Activated B cell treated with CpG ODN at 0.5 μM for 24 hours (primary cell): ENCODE measurements at regions not wholly inside any gene's neighbourhood (a gene's known extent, or its start where the extent isn't known, plus 50 kb on each side); places are given as distances from the start of the nearest gene placed in this dataset.

Source experiments
- ATAC-seq: fragments of 200-7000 bp; cut with Tn5 transposase; one replicate; pipeline ENCODE4 v1.10.0; 2021; ENCODE audit warnings: low read depth, mild to moderate bottlenecking, moderate library complexity
- CTCF ChIA-PET: fragments of 350-600 bp; sonication (Branson Sonifier 250); formaldehyde crosslinking; loops from one replicate; lab custom pipeline; 2021; ENCODE audit warnings: antibody characterized with exemption; lab: Charles Lee
- POLR2A ChIA-PET: fragments of 350-600 bp; sonication (Branson Sonifier 250); formaldehyde crosslinking; loops from one replicate; lab custom pipeline; 2021; ENCODE audit warnings: antibody characterized with exemption; lab: Charles Lee
- DNase-seq: peaks from one replicate; pipeline ENCODE4 v3.0.0; 2022
- H3K27ac Mint-ChIP-seq: one replicate; pipeline ENCODE4 v1.8.0; 2020; ENCODE audit warnings: mixed read lengths
- H3K27me3 Mint-ChIP-seq: one replicate; pipeline ENCODE4 v1.8.0; 2021; ENCODE audit warnings: mixed read lengths
- H3K36me3 Mint-ChIP-seq: one replicate; pipeline ENCODE4 v1.8.0; 2021; ENCODE audit warnings: low read depth, mixed read lengths
- H3K4me1 Mint-ChIP-seq: one replicate; pipeline ENCODE4 v1.8.0; 2021; ENCODE audit warnings: mixed read lengths
- H3K4me3 Mint-ChIP-seq: one replicate; pipeline ENCODE4 v1.8.0; 2020; ENCODE audit warnings: mild to moderate bottlenecking, mixed read lengths
- H3K9me3 Mint-ChIP-seq: one replicate; pipeline ENCODE4 v1.8.0; 2020; ENCODE audit warnings: mixed read lengths
- CTCF ChIP-seq: fragments of 200-600 bp; IDR thresholded peaks from one replicate; pipeline ENCODE4 v1.8.0; 2022; ENCODE audit warnings: antibody characterized with exemption, mild to moderate bottlenecking
- intact Hi-C: fragments of 100-400 bp; cut with micrococcal nuclease; formaldehyde crosslinking; loops from one replicate; pipeline ENCODE4 v1.15.1; 2024

GRCh38 chr1:170789063-170789462 is 125.1 kb downstream of the PRRX1 start:
- CTCF ChIA-PET, result no interaction called here
- H3K27ac Mint-ChIP-seq, result no peak overlapping the region
- POLR2A ChIA-PET, result no interaction called here
- intact Hi-C loops, result no loop called here
- no peak for TF ChIP-seq CTCF
- peaks cover 5% of the 10 kb centered on the region for H3K9me3 Mint-ChIP-seq
- H3K36me3 Mint-ChIP-seq, result no peaks in the 10 kb centered on the region
- no peak overlapping the region for H3K4me3 Mint-ChIP-seq
- no peaks in the 10 kb centered on the region for H3K4me1 Mint-ChIP-seq
- no peak for DNase-seq
- ATAC-seq, result no peak
- no peaks in the 10 kb centered on the region for H3K27me3 Mint-ChIP-seq

- Mint-ChIP-seq H3K27ac (no peak overlapping the region), H3K4me1 (no peaks in the 10 kb centered on the region), H3K9me3 (peaks cover 3% of the 10 kb centered on the region), H3K36me3 (no peaks in the 10 kb centered on the region), H3K4me3 (no peak overlapping the region), H3K27me3 (no peaks in the 10 kb centered on the region)
- no peak for TF ChIP-seq CTCF
- ChIA-PET POLR2A (no interaction called here), CTCF (no interaction called here)
- no peak for DNase-seq
- no peak for ATAC-seq
- intact Hi-C loops, result no loop called here
These were observed 126.2 kb downstream of the PRRX1 start for GRCh38 chr1:170790175-170790574.

GRCh38 chr1:170790651-170791071 is 126.7 kb downstream of the PRRX1 start:
- no peak overlapping the region for H3K27ac Mint-ChIP-seq
- no peak for ATAC-seq
- no peak for DNase-seq
- H3K4me3 Mint-ChIP-seq, result no peak overlapping the region
- intact Hi-C loops, result no loop called here
- CTCF ChIA-PET, result no interaction called here
- H3K4me1 Mint-ChIP-seq, result no peaks in the 10 kb centered on the region
- POLR2A ChIA-PET, result no interaction called here
- H3K9me3 Mint-ChIP-seq, result peaks cover 3% of the 10 kb centered on the region
- H3K36me3 Mint-ChIP-seq, result no peaks in the 10 kb centered on the region
- no peaks in the 10 kb centered on the region for H3K27me3 Mint-ChIP-seq
- TF ChIP-seq CTCF, result no peak

GRCh38 chr1:170791941-170792340 is 128.0 kb downstream of the PRRX1 start:
- ATAC-seq, result no peak
- H3K9me3 Mint-ChIP-seq, result peaks cover 3% of the 10 kb centered on the region

DNA sequence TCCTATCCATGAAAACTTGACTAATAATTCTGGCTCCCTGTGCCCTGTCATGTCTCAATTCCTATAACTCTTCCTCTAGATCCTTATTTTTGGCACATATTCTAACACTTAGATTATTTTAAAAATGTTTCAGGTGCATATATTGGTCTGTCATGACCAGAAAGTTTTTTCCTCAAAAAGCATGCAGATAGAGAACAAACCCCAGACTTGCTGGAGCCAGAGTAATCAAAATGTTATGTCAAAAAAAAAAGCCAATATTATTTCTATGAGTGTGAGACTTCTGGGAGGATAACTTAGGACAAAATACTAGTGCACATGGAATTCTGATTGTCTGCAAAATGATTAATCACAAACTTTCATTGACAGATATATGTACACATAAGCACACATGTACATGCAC is 135.1 kb upstream of the MROH9 start:
- Mint-ChIP-seq H3K4me1 (no peaks in the 10 kb centered on the region), H3K27me3 (no peaks in the 10 kb centered on the region), H3K27ac (no peak overlapping the region), H3K4me3 (no peak overlapping the region), H3K36me3 (no peaks in the 10 kb centered on the region), H3K9me3 (no peaks in the 10 kb centered on the region)
- POLR2A ChIA-PET, result no interaction called here
- no peak for TF ChIP-seq CTCF
- intact Hi-C loops, result no loop called here
- DNase-seq (no peak), ATAC-seq (no peak)
- CTCF ChIA-PET, result no interaction called here

More at GRCh38 chr1:170791941-170792340, 128.0 kb downstream of the PRRX1 start:
- DNase-seq, result no peak
- no peaks in the 10 kb centered on the region for H3K4me1 Mint-ChIP-seq
- no peaks in the 10 kb centered on the region for H3K27me3 Mint-ChIP-seq
- no peak for TF ChIP-seq CTCF
- H3K36me3 Mint-ChIP-seq, result no peaks in the 10 kb centered on the region
- no peak overlapping the region for H3K27ac Mint-ChIP-seq
- POLR2A ChIA-PET, result no interaction called here
- intact Hi-C loops, result no loop called here
- CTCF ChIA-PET, result no interaction called here
- H3K4me3 Mint-ChIP-seq, result no peak overlapping the region
